KMS-11 (cell line): ENCODE measurements at regions not wholly inside any gene's neighbourhood (a gene's known extent, or its start where the extent isn't known, plus 50 kb on each side); places are given as distances from the start of the nearest gene placed in this dataset.

ENCODE experiments used
- H2AFZ ChIP-seq: fragments of 200-600 bp; sonication (generic); 2 replicates; pipeline ENCODE4 v1.6.1; 2016; ENCODE audit warnings: antibody characterized with exemption, mixed run types, low read depth
- H3K27ac ChIP-seq: fragments of 200-600 bp; sonication (generic); 2 replicates; pipeline ENCODE4 v1.6.1; 2016; ENCODE audit warnings: mild to moderate bottlenecking, mixed run types
- H3K27me3 ChIP-seq: fragments of 200-600 bp; sonication (generic); 2 replicates; pipeline ENCODE4 v1.6.1; 2017; ENCODE audit warnings: mild to moderate bottlenecking, low read depth, mixed run types, moderate library complexity; ENCODE audit not compliant: insufficient read depth
- H3K36me3 ChIP-seq: fragments of 200-600 bp; sonication (generic); 2 replicates; pipeline ENCODE4 v1.6.1; 2017; ENCODE audit warnings: mild to moderate bottlenecking, mixed run types; ENCODE audit not compliant: insufficient read depth
- H3K4me1 ChIP-seq: fragments of 200-600 bp; sonication (generic); 2 replicates; pipeline ENCODE4 v1.6.1; 2016; ENCODE audit warnings: mild to moderate bottlenecking, low read depth, mixed run types; ENCODE audit not compliant: poor library complexity, severe bottlenecking
- H3K4me2 ChIP-seq: fragments of 200-600 bp; sonication (generic); 2 replicates; pipeline ENCODE4 v1.7.0; 2016; ENCODE audit warnings: mild to moderate bottlenecking, mixed run types
- H3K4me3 ChIP-seq: fragments of 200-600 bp; sonication (generic); IDR thresholded peaks from 2 replicates; pipeline ENCODE4 v1.6.1; 2017; ENCODE audit warnings: low read depth, low read length, mixed read lengths; ENCODE audit not compliant: insufficient read depth
- H3K79me2 ChIP-seq: fragments of 200-600 bp; sonication (generic); 2 replicates; pipeline ENCODE4 v1.6.1; 2016; ENCODE audit warnings: low read depth, mixed run types; ENCODE audit not compliant: insufficient read depth
- H3K9ac ChIP-seq: fragments of 200-600 bp; sonication (generic); 2 replicates; pipeline ENCODE4 v1.6.1; 2016; ENCODE audit warnings: mild to moderate bottlenecking, mixed run types
- H4K20me1 ChIP-seq: fragments of 200-600 bp; sonication (generic); 2 replicates; pipeline ENCODE4 v1.6.1; 2016; ENCODE audit warnings: mild to moderate bottlenecking, mixed run types; ENCODE audit not compliant: insufficient read depth
- TF ChIP-seq, protein P1 (sequence below): fragments of 200-600 bp; sonication (generic); conservative IDR thresholded peaks from 2 replicates; pipeline ENCODE4 v1.6.1; 2017; ENCODE audit warnings: low read depth, mild to moderate bottlenecking, antibody characterized with exemption, low read length, moderate library complexity, mixed read lengths

DNA sequence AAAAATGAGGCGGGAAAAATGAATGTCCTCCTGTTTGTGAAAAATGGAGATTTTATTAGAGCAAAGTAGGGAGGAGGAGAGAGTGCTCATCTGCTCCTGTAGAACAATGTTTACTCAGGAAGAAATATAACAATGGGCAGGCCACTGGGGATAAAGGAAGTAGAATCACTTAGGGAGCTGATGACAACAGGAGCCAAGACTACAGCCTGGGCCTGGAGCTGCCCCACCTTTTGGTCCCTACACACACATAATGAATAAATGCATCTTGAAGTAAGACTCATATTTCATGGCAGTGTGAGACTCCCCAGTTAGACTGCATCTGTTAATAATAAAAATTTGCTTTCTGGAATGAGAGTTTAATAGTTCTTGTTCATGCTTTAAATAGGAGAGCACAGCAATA lies 1939.8 kb downstream of the EFNA5 start:
- TF ChIP-seq, protein P1, sequence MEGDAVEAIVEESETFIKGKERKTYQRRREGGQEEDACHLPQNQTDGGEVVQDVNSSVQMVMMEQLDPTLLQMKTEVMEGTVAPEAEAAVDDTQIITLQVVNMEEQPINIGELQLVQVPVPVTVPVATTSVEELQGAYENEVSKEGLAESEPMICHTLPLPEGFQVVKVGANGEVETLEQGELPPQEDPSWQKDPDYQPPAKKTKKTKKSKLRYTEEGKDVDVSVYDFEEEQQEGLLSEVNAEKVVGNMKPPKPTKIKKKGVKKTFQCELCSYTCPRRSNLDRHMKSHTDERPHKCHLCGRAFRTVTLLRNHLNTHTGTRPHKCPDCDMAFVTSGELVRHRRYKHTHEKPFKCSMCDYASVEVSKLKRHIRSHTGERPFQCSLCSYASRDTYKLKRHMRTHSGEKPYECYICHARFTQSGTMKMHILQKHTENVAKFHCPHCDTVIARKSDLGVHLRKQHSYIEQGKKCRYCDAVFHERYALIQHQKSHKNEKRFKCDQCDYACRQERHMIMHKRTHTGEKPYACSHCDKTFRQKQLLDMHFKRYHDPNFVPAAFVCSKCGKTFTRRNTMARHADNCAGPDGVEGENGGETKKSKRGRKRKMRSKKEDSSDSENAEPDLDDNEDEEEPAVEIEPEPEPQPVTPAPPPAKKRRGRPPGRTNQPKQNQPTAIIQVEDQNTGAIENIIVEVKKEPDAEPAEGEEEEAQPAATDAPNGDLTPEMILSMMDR = no peak
- Histone ChIP-seq H3K4me3 (no peak overlapping the region), H4K20me1 (no peaks in the 10 kb centered on the region), H2AFZ (no peak overlapping the region), H3K79me2 (no peaks in the 10 kb centered on the region), H3K9ac (no peak overlapping the region), H3K27ac (no peak overlapping the region), H3K27me3 (no peaks in the 10 kb centered on the region), H3K4me2 (no peak overlapping the region), H3K36me3 (no peaks in the 10 kb centered on the region), H3K4me1 (no peaks in the 10 kb centered on the region)

DNA sequence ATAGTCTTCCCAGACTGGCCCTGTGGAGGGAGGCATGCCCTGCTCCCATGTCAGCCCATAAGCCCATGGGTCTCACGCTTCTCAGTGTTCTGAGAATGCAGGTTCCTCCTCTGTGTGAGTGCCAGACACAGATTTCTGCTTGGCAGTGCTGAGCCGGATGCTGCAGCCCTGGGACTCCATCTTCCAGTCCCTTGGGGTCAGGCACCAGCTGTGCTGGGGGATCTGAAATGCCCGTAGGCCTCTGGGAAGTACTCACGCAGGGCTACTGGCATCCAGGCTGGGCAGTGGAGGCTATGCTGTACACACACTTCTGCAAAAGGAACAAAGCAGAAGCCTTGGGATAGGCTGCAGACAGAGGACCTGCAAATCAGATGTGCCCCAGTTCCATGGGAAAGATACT lies 1944.6 kb downstream of the EFNA5 start:
- Histone ChIP-seq H3K79me2 (no peaks in the 10 kb centered on the region), H3K27me3 (no peaks in the 10 kb centered on the region), H3K36me3 (no peaks in the 10 kb centered on the region), H3K4me1 (no peaks in the 10 kb centered on the region), H4K20me1 (no peaks in the 10 kb centered on the region), H2AFZ (no peak overlapping the region), H3K4me3 (no peak overlapping the region), H3K27ac (no peak overlapping the region), H3K9ac (no peak overlapping the region), H3K4me2 (no peak overlapping the region)
- TF ChIP-seq, protein P1 = no peak

DNA sequence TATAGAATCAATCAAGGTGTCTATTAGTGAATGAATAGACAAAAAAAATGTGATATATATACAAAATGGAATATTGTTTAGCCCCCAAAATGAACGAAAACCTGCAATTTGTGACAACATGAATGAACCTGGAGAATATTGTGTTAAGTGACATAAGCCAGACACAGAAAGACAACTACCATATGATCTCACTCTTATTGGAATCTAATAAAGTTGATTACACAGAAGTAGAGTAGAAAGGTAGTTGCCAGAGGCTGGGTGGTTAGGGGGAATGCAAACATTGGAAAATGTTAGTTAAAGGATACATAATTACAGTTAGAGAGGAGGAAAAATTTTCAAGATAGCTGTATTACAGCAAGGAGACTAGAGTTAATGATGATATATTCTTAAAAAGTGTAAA lies 1962.3 kb downstream of the EFNA5 start:
- no peak overlapping the region for H3K4me2 ChIP-seq
- TF ChIP-seq, protein P1 = no peak
- H3K4me3 ChIP-seq = no peak overlapping the region
- no peaks in the 10 kb centered on the region for H3K4me1 ChIP-seq
- H3K79me2 ChIP-seq = no peaks in the 10 kb centered on the region
- H3K27ac ChIP-seq = no peak overlapping the region
- no peaks in the 10 kb centered on the region for H3K36me3 ChIP-seq
- H2AFZ ChIP-seq = no peak overlapping the region
- no peaks in the 10 kb centered on the region for H4K20me1 ChIP-seq
- no peaks in the 10 kb centered on the region for H3K27me3 ChIP-seq
- no peak overlapping the region for H3K9ac ChIP-seq

DNA sequence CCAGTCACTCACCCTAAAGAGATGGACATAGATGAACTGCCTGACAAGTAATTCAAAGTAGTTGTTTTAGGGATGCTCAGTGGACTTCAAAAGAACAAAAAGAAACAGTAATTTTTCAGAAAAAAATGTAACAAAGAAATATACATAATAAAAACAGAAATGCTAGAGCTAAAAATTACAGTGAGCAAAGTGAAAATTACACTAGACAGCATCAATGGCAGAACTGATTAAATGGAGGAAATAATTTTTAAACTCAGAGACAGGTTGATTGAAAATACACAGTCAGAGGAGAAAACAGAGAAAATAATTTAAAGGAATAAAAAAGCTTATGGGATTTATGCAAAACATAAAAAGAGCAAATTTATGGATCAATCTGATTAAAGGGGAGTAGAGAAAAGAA lies 1968.4 kb downstream of the EFNA5 start:
- Histone ChIP-seq H2AFZ (no peak overlapping the region), H3K27me3 (no peaks in the 10 kb centered on the region), H4K20me1 (no peaks in the 10 kb centered on the region), H3K9ac (no peak overlapping the region), H3K4me2 (no peak overlapping the region), H3K4me3 (no peak overlapping the region), H3K36me3 (no peaks in the 10 kb centered on the region), H3K27ac (no peak overlapping the region), H3K79me2 (no peaks in the 10 kb centered on the region), H3K4me1 (no peaks in the 10 kb centered on the region)
- TF ChIP-seq, protein P1 = no peak

DNA sequence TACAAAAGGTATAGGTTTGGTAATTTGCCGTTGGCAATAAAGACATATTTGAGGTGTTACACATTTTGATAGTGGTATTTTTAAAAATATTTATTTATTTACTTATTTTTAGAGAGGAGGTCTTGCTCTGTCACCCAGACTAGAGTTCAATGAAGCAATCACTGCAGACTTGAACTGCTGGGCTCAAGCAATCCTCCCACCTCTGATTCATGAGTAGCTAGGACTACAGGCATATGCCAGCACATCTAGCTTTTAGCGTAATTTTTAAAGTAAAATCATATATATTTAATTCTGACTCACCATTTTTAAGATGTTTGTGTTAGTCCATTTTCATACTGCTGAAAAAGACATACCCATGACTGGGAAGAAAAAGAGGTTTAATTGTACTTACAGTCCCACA lies 1974.3 kb downstream of the EFNA5 start:
- no peaks in the 10 kb centered on the region for H3K36me3 ChIP-seq
- H3K4me1 ChIP-seq = no peaks in the 10 kb centered on the region
- no peak overlapping the region for H2AFZ ChIP-seq
- no peaks in the 10 kb centered on the region for H4K20me1 ChIP-seq
- no peaks in the 10 kb centered on the region for H3K27me3 ChIP-seq
- no peak overlapping the region for H3K4me3 ChIP-seq
- no peak overlapping the region for H3K27ac ChIP-seq
- TF ChIP-seq, protein P1 = no peak
- no peaks in the 10 kb centered on the region for H3K79me2 ChIP-seq
- H3K4me2 ChIP-seq = no peak overlapping the region
- no peak overlapping the region for H3K9ac ChIP-seq
